ENCODE measurements at regions not wholly inside any gene's neighbourhood (a gene's known extent, or its start where the extent isn't known, plus 50 kb on each side); places are given as distances from the start of the nearest gene placed in this dataset.

- Histone ChIP-seq H3K4me2 (ENCODE audit: low read length) (no peak overlapping the region), H3K79me2 (replicated peaks; ENCODE audit: insufficient read depth, low read length) (no peaks in the 10 kb centered on the region), H3K36me3 (ENCODE audit: insufficient read depth, low read length) (no peaks in the 10 kb centered on the region), H3K4me3 (ENCODE audit: low read length) (no peak overlapping the region), H3K9me2 (ENCODE audit: insufficient read depth, low read length) (no peaks in the 10 kb centered on the region), H2AFZ (ENCODE audit: low read depth, low read length) (no peak overlapping the region), H3K9me3 (ENCODE audit: low read length) (no peaks in the 10 kb centered on the region), H3K27me3 (ENCODE audit: insufficient read depth, low read depth, low read length) (no peaks in the 10 kb centered on the region), H4K20me1 (ENCODE audit: insufficient read depth) (no peaks in the 10 kb centered on the region), H3F3A (ENCODE audit: insufficient read depth, low read length, poor library complexity, severe bottlenecking) (no peaks in the 10 kb centered on the region), H3K9ac (ENCODE audit: low read length) (no peak overlapping the region), H3K27ac (ENCODE audit: low read length) (no peak overlapping the region)
- TF ChIP-seq EP300 (conservative IDR thresholded peaks at IDR 0.05; ENCODE audit: poor library complexity, severe bottlenecking) = no peak
Measured at GRCh38 chr14:41392226-41392625, 214.4 kb upstream of the LRFN5 start.

GRCh38 chr14:41389355-41389754, 217.3 kb upstream of the LRFN5 start:
- Histone ChIP-seq H3K79me2 (replicated peaks; ENCODE audit: insufficient read depth, low read length) (no peaks in the 10 kb centered on the region), H3K9me2 (ENCODE audit: insufficient read depth, low read length) (no peaks in the 10 kb centered on the region), H3K27me3 (ENCODE audit: insufficient read depth, low read depth, low read length) (no peaks in the 10 kb centered on the region), H3K4me3 (ENCODE audit: low read length) (no peak overlapping the region), H3K9ac (ENCODE audit: low read length) (no peak overlapping the region), H3K36me3 (ENCODE audit: insufficient read depth, low read length) (no peaks in the 10 kb centered on the region), H4K20me1 (ENCODE audit: insufficient read depth) (no peaks in the 10 kb centered on the region), H2AFZ (ENCODE audit: low read depth, low read length) (no peak overlapping the region), H3K27ac (ENCODE audit: low read length) (no peak overlapping the region), H3K4me2 (ENCODE audit: low read length) (no peak overlapping the region), H3K9me3 (ENCODE audit: low read length) (no peaks in the 10 kb centered on the region), H3F3A (ENCODE audit: insufficient read depth, low read length, poor library complexity, severe bottlenecking) (no peaks in the 10 kb centered on the region)
- no peak for TF ChIP-seq SMC3 (conservative IDR thresholded peaks at IDR 0.05; ENCODE audit: poor library complexity)
- TF ChIP-seq TAF1 (IDR thresholded peaks at IDR 0.05; ENCODE audit: low read depth) = no peak
- TF ChIP-seq POLR2AphosphoS5 (IDR thresholded peaks at IDR 0.05) = no peak
- no peak for TF ChIP-seq EP300 (conservative IDR thresholded peaks at IDR 0.05; ENCODE audit: poor library complexity, severe bottlenecking)
- TF ChIP-seq EZH2 (IDR thresholded peaks at IDR 0.05; ENCODE audit: borderline replicate concordance, insufficient read depth, low read length, poor library complexity, severe bottlenecking) = no peak
- TF ChIP-seq RAD21 (conservative IDR thresholded peaks at IDR 0.05) = no peak
- TF ChIP-seq REST (IDR thresholded peaks at IDR 0.05; ENCODE audit: borderline replicate concordance) = no peak
- no peak for TF ChIP-seq MXI1 (conservative IDR thresholded peaks at IDR 0.05; ENCODE audit: poor library complexity, severe bottlenecking)
- TF ChIP-seq CTCF (IDR thresholded peaks at IDR 0.05; ENCODE audit: poor library complexity, severe bottlenecking) = no peak

GRCh38 chr14:41385797-41386196, 220.9 kb upstream of the LRFN5 start:
- H3K36me3 ChIP-seq (ENCODE audit: insufficient read depth, low read length) = no peaks in the 10 kb centered on the region
- no peak overlapping the region for H3K4me2 ChIP-seq (ENCODE audit: low read length)
- no peaks in the 10 kb centered on the region for H3K79me2 ChIP-seq (replicated peaks; ENCODE audit: insufficient read depth, low read length)
- no peak overlapping the region for H3K4me3 ChIP-seq (ENCODE audit: low read length)
- no peaks in the 10 kb centered on the region for H3K9me3 ChIP-seq (ENCODE audit: low read length)
- H2AFZ ChIP-seq (ENCODE audit: low read depth, low read length) = no peak overlapping the region
- H3F3A ChIP-seq (ENCODE audit: insufficient read depth, low read length, poor library complexity, severe bottlenecking) = no peaks in the 10 kb centered on the region
- H3K9me2 ChIP-seq (ENCODE audit: insufficient read depth, low read length) = no peaks in the 10 kb centered on the region
- H3K27ac ChIP-seq (ENCODE audit: low read length) = no peak overlapping the region
- H3K27me3 ChIP-seq (ENCODE audit: insufficient read depth, low read depth, low read length) = no peaks in the 10 kb centered on the region
- no peak for TF ChIP-seq RAD21 (conservative IDR thresholded peaks at IDR 0.05)
- no peak for TF ChIP-seq EP300 (conservative IDR thresholded peaks at IDR 0.05; ENCODE audit: poor library complexity, severe bottlenecking)
- TF ChIP-seq EZH2 (IDR thresholded peaks at IDR 0.05; ENCODE audit: borderline replicate concordance, insufficient read depth, low read length, poor library complexity, severe bottlenecking) = no peak
- H3K9ac ChIP-seq (ENCODE audit: low read length) = no peak overlapping the region
- no peaks in the 10 kb centered on the region for H4K20me1 ChIP-seq (ENCODE audit: insufficient read depth)

Data from neural cell (in vitro differentiated cells).